H9 (cell line): ENCODE measurements at regions not wholly inside any gene's neighbourhood (a gene's known extent, or its start where the extent isn't known, plus 50 kb on each side); places are given as distances from the start of the nearest gene placed in this dataset.

ENCODE experiments used
- DNase-seq: peaks from one replicate; pipeline ENCODE4 v3.0.0-alpha.2; 2017
- H2AFZ ChIP-seq: one replicate; pipeline ENCODE4 v1.6.1; 2013; ENCODE audit warnings: mild to moderate bottlenecking, low read length, control low read depth, moderate library complexity
- H2AK5ac ChIP-seq: 2 replicates; pipeline ENCODE4 v1.6.1; 2013; ENCODE audit warnings: low read length, control low read depth, mixed read lengths; ENCODE audit not compliant: insufficient read length
- H2BK120ac ChIP-seq: one replicate; pipeline ENCODE4 v1.6.1; 2013; ENCODE audit warnings: low read depth, mild to moderate bottlenecking, low read length, control low read depth, inconsistent platforms; ENCODE audit not compliant: poor library complexity, severe bottlenecking
- H2BK12ac ChIP-seq: 2 replicates; pipeline ENCODE4 v1.6.1; 2013; ENCODE audit warnings: low read length, control low read depth, mixed read lengths, low read depth; ENCODE audit not compliant: insufficient read length
- H2BK15ac ChIP-seq: 2 replicates; pipeline ENCODE4 v1.6.1; 2013; ENCODE audit warnings: low read depth, low read length, control low read depth
- H2BK20ac ChIP-seq: one replicate; pipeline ENCODE4 v1.6.1; 2013; ENCODE audit warnings: low read depth, mild to moderate bottlenecking, low read length, control low read depth, inconsistent platforms; ENCODE audit not compliant: poor library complexity, severe bottlenecking
- H2BK5ac ChIP-seq: 2 replicates; pipeline ENCODE4 v1.6.1; 2013; ENCODE audit warnings: low read length, control low read depth, mixed read lengths; ENCODE audit not compliant: insufficient read length
- H3K14ac ChIP-seq: 2 replicates; pipeline ENCODE4 v1.6.1; 2013; ENCODE audit warnings: low read length, control low read depth; ENCODE audit not compliant: insufficient read depth
- H3K18ac ChIP-seq: 2 replicates; pipeline ENCODE4 v1.6.1; 2013; ENCODE audit warnings: low read depth, mild to moderate bottlenecking, mixed read lengths, low read length, control low read depth; ENCODE audit not compliant: insufficient read length
- H3K23ac ChIP-seq: 2 replicates; pipeline ENCODE4 v1.6.1; 2013; ENCODE audit warnings: low read length, control low read depth, mixed read lengths, low read depth; ENCODE audit not compliant: insufficient read length
- H3K23me2 ChIP-seq: 2 replicates; pipeline ENCODE4 v1.6.1; 2013; ENCODE audit warnings: low read depth, mild to moderate bottlenecking, mixed read lengths, low read length, control low read depth; ENCODE audit not compliant: insufficient read length, poor library complexity, severe bottlenecking
- H3K27ac ChIP-seq: 2 replicates; pipeline ENCODE4 v1.5.1; 2013; ENCODE audit warnings: low read length, control low read depth, mixed read lengths, low read depth; ENCODE audit not compliant: insufficient read length
- H3K27me3 ChIP-seq: 2 replicates; pipeline ENCODE4 v1.6.1; 2013; ENCODE audit warnings: low read length, control low read depth, inconsistent platforms; ENCODE audit not compliant: insufficient read depth
- H3K4ac ChIP-seq: 2 replicates; pipeline ENCODE4 v1.6.1; 2013; ENCODE audit warnings: low read depth, mild to moderate bottlenecking, control low read depth, inconsistent platforms, low read length, moderate library complexity
- H3K4me1 ChIP-seq: 2 replicates; pipeline ENCODE4 v1.6.1; 2013; ENCODE audit warnings: low read length, control low read depth, inconsistent platforms; ENCODE audit not compliant: insufficient read depth
- H3K4me2 ChIP-seq: 2 replicates; pipeline ENCODE4 v1.6.1; 2013; ENCODE audit warnings: low read length, control low read depth, mixed read lengths; ENCODE audit not compliant: insufficient read length, insufficient read depth
- H3K56ac ChIP-seq: 2 replicates; pipeline ENCODE4 v1.6.1; 2013; ENCODE audit warnings: low read depth, mild to moderate bottlenecking, mixed read lengths, low read length, control low read depth; ENCODE audit not compliant: insufficient read length
- H3K79me1 ChIP-seq: 2 replicates; pipeline ENCODE4 v1.6.1; 2013; ENCODE audit warnings: low read depth, mild to moderate bottlenecking, moderate library complexity, low read length, control low read depth, inconsistent platforms; ENCODE audit not compliant: insufficient read depth, poor library complexity, severe bottlenecking
- H3K79me2 ChIP-seq: 2 replicates; pipeline ENCODE4 v1.6.1; 2013; ENCODE audit warnings: low read length, control low read depth, inconsistent platforms; ENCODE audit not compliant: insufficient read depth
- H3K9ac ChIP-seq: 2 replicates; pipeline ENCODE4 v1.6.1; 2013; ENCODE audit warnings: low read length, control low read depth, mixed read lengths; ENCODE audit not compliant: insufficient read length; ENCODE audit errors: extremely low read depth
- H3K9me3 ChIP-seq: one replicate; pipeline ENCODE4 v1.6.1; 2013; ENCODE audit warnings: low read depth, low read length, inconsistent platforms; ENCODE audit not compliant: control insufficient read depth
- H3T11ph ChIP-seq: one replicate; pipeline ENCODE4 v1.6.1; 2013; ENCODE audit warnings: mild to moderate bottlenecking, low read length, control low read depth, inconsistent platforms
- H4K20me1 ChIP-seq: one replicate; pipeline ENCODE4 v1.6.1; 2013; ENCODE audit not compliant: control insufficient read depth, insufficient read length, insufficient read depth
- H4K5ac ChIP-seq: 2 replicates; pipeline ENCODE4 v1.6.1; 2013; ENCODE audit warnings: low read depth, mild to moderate bottlenecking, mixed read lengths, low read length, control low read depth; ENCODE audit not compliant: insufficient read length
- H4K8ac ChIP-seq: replicated peaks from 2 replicates; pipeline ENCODE4 v1.6.1; 2013; ENCODE audit warnings: low read length, control low read depth, mixed read lengths, low read depth; ENCODE audit not compliant: insufficient read length
- H4K91ac ChIP-seq: 2 replicates; pipeline ENCODE4 v1.6.1; 2013; ENCODE audit warnings: low read depth, mild to moderate bottlenecking, moderate library complexity, mixed read lengths, low read length, control low read depth; ENCODE audit not compliant: insufficient read length
- H3K27ac Mint-ChIP-seq, 3 experiments: 2 replicates in 2 of 3; 3 replicates in 1 of 3; pipeline ENCODE4 v1.8.0; 2020 to 2021; ENCODE audit warnings: mixed read lengths in 3 of 3, mild to moderate bottlenecking in 1 of 3, moderate library complexity in 1 of 3
- H3K27me3 Mint-ChIP-seq: 2 replicates; pipeline ENCODE4 v1.8.0; 2021; ENCODE audit warnings: low read depth, mild to moderate bottlenecking, moderate library complexity, mixed read lengths
- H3K36me3 Mint-ChIP-seq, 3 experiments: 2 replicates in 2 of 3; 3 replicates in 1 of 3; pipeline ENCODE4 v1.8.0; 2020 to 2021; ENCODE audit warnings: low read depth in 3 of 3, mixed read lengths in 3 of 3; ENCODE audit not compliant: insufficient read depth in 1 of 3
- H3K4me1 Mint-ChIP-seq, 2 experiments: 2 replicates each; pipeline ENCODE4 v1.8.0; 2020; ENCODE audit warnings: mixed read lengths in 2 of 2
- H3K4me3 Mint-ChIP-seq, 2 experiments: 2 replicates in 1 of 2; 3 replicates in 1 of 2; pipeline ENCODE4 v1.8.0; 2020 to 2021; ENCODE audit warnings: mild to moderate bottlenecking in 2 of 2, mixed read lengths in 2 of 2, moderate library complexity in 1 of 2
- H3K9me3 Mint-ChIP-seq, 2 experiments: 2 replicates in 1 of 2; 3 replicates in 1 of 2; pipeline ENCODE4 v1.8.0; 2020; ENCODE audit warnings: mild to moderate bottlenecking in 2 of 2, mixed read lengths in 2 of 2, moderate library complexity in 1 of 2
- CTCF ChIP-seq: fragments of 200-600 bp; sonication (generic); conservative IDR thresholded peaks from 3 replicates; pipeline ENCODE4 v1.8.0; 2021; ENCODE audit warnings: antibody characterized with exemption, mild to moderate bottlenecking
- WGBS: extraction: QIAGEN DNeasy Blood & Tissue Kit; methylation state at CpG from one replicate; pipeline ENCODE4 v1.1.7; 2013; ENCODE audit warnings: missing lambda C conversion rate, low lambda C conversion rate, mixed read lengths; ENCODE audit not compliant: insufficient read length; ENCODE audit errors: extremely low coverage; 5-methylcytosine and 5-hydroxymethylcytosine counted together

- Histone ChIP-seq H3K23me2 (no peaks in the 10 kb centered on the region), H3K23ac (no peak overlapping the region), H3K27me3 (no peaks in the 10 kb centered on the region), H3K56ac (no peak overlapping the region), H4K91ac (no peak overlapping the region), H4K5ac (no peak overlapping the region), H2BK12ac (no peak overlapping the region), H2BK5ac (no peak overlapping the region), H4K8ac (no peak overlapping the region), H3K9ac (no peak overlapping the region), H3K4ac (no peak overlapping the region), H3K14ac (no peak overlapping the region), H3T11ph (no peak overlapping the region), H2BK120ac (no peak overlapping the region), H3K27ac (no peak overlapping the region), H4K20me1 (no peaks in the 10 kb centered on the region), H3K4me1 (no peaks in the 10 kb centered on the region), H3K79me2 (no peaks in the 10 kb centered on the region), H3K9me3 (no peaks in the 10 kb centered on the region), H3K18ac (no peak overlapping the region), H2BK15ac (no peak overlapping the region), H2AFZ (no peak overlapping the region), H3K4me2 (no peak overlapping the region), H2AK5ac (no peak overlapping the region), H2BK20ac (no peak overlapping the region), H3K79me1 (no peaks in the 10 kb centered on the region)
- Mint-ChIP-seq H3K27me3 (no peaks in the 10 kb centered on the region), H3K36me3 (no peaks in the 10 kb centered on the region), H3K4me3 (no peak overlapping the region), H3K27ac (no peak overlapping the region), H3K9me3 (no peaks in the 10 kb centered on the region), H3K4me1 (no peaks in the 10 kb centered on the region)
- no peak for TF ChIP-seq CTCF
- no peak for DNase-seq
- no CpG with 5 or more reads among the region's 2 CpGs for WGBS
Measured at GRCh38 chr5:61802456-61802855, 470.4 kb downstream of the ZSWIM6 start.
